ENCODE measurements at regions not wholly inside any gene's neighbourhood (a gene's known extent, or its start where the extent isn't known, plus 50 kb on each side); places are given as distances from the start of the nearest gene placed in this dataset.

DNA sequence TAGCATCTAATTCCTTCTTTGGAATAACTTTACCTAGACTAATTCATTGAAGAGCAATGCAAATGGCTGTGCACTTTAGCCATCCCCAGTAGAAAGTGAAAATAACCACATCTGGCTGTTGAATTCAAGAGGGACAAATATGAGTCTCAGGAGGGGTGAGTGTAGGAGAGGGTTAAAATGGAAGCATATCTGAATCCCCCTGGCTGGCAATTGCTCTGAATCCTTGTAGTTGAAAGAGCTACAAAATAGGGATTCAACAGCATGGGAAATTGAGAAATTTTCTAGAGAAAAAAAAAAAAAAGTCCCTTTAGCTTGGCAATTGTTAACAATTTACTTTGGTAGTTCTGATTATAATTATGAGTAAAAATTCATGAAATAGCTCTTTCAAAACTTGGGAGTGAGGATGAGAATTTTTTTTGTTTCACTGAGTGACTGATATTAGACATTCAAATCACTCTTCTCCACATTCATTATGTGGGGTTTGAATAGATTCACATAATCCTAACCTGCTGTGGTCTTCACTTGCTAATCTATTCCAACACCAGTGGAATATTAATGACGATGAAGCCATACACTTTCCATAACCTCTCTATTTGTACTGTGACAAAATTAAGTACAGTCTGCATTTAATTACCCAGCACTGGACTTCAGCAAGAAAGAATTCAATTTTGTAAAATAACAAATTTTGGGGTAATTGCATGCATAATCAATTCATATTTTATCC, 569.0 kb upstream of the MCTP2 start:
- ChIA-PET CTCF (interaction anchor here (0.6 kb wide), 1 partner anchor 55 kb away, joined by 3 read pairs; no protein-coding TSS in a partner anchor), POLR2A (no interaction called here)
- no peaks in the 10 kb centered on the region for H3K27me3 ChIP-seq (ENCODE audit: control insufficient read depth, insufficient read depth, low read length)
- DNase-seq (ENCODE audit: low read depth), result no peak
- TF ChIP-seq, protein P1, sequence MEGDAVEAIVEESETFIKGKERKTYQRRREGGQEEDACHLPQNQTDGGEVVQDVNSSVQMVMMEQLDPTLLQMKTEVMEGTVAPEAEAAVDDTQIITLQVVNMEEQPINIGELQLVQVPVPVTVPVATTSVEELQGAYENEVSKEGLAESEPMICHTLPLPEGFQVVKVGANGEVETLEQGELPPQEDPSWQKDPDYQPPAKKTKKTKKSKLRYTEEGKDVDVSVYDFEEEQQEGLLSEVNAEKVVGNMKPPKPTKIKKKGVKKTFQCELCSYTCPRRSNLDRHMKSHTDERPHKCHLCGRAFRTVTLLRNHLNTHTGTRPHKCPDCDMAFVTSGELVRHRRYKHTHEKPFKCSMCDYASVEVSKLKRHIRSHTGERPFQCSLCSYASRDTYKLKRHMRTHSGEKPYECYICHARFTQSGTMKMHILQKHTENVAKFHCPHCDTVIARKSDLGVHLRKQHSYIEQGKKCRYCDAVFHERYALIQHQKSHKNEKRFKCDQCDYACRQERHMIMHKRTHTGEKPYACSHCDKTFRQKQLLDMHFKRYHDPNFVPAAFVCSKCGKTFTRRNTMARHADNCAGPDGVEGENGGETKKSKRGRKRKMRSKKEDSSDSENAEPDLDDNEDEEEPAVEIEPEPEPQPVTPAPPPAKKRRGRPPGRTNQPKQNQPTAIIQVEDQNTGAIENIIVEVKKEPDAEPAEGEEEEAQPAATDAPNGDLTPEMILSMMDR (IDR thresholded peaks at IDR 0.05; ENCODE audit: insufficient read depth, low read depth, low read length), result no peak
- H3K4me3 ChIP-seq (ENCODE audit: low read depth, low read length), result no peak overlapping the region
- H3K36me3 ChIP-seq (ENCODE audit: control insufficient read depth, insufficient read depth, low read length), result no peaks in the 10 kb centered on the region

- Histone ChIP-seq H3K36me3 (ENCODE audit: control insufficient read depth, insufficient read depth, low read length) (no peaks in the 10 kb centered on the region), H3K27me3 (ENCODE audit: control insufficient read depth, insufficient read depth, low read length) (no peaks in the 10 kb centered on the region), H3K4me3 (ENCODE audit: low read depth, low read length) (no peak overlapping the region)
- TF ChIP-seq, protein P1 (IDR thresholded peaks at IDR 0.05; ENCODE audit: insufficient read depth, low read depth, low read length), result no peak
- no peak for DNase-seq (ENCODE audit: low read depth)
- CTCF ChIA-PET, result no interaction called here
- POLR2A ChIA-PET, result no interaction called here
Observed at GRCh38 chr15:93658026-93658816, 569.2 kb upstream of the RGMA start.

- TF ChIP-seq, protein P1 (IDR thresholded peaks at IDR 0.05; ENCODE audit: insufficient read depth, low read depth, low read length), result no peak
- Histone ChIP-seq H3K27me3 (ENCODE audit: control insufficient read depth, insufficient read depth, low read length) (no peaks in the 10 kb centered on the region), H3K4me3 (ENCODE audit: low read depth, low read length) (no peak overlapping the region), H3K36me3 (ENCODE audit: control insufficient read depth, insufficient read depth, low read length) (no peaks in the 10 kb centered on the region)
- CTCF ChIA-PET, result no interaction called here
- POLR2A ChIA-PET, result no interaction called here
- DNase-seq (ENCODE audit: low read depth), result no peak
Observed at GRCh38 chr15:93656041-93656440, 567.0 kb upstream of the RGMA start.

DNA sequence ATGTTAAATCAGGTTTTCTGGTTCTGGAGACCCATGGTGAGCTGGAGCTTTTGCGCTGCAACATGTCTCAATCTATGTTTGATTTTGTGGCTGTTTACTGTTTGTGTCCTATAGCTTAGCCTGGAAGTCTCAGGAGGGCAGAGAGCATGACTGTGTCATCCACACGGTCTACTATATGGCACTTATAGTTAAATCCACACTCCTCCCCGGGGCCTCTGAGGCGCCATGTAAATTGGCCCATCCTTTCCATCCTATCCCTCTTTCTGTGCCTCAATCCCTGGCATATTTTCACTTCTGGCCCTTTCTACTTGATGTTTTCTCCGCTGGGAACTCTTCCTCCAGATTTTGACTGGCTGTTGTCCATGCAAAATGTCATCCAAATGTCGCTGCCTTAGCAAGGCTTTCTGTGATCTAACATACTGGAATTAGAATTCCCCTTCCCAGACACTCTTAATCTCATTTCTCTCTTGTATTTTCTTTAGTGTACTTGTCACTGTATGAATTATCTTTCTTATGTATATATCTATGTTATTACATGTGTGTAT, 560.8 kb upstream of the RGMA start:
- TF ChIP-seq, protein P1 (IDR thresholded peaks at IDR 0.05; ENCODE audit: insufficient read depth, low read depth, low read length), result no peak
- Histone ChIP-seq H3K36me3 (ENCODE audit: control insufficient read depth, insufficient read depth, low read length) (no peaks in the 10 kb centered on the region), H3K4me3 (ENCODE audit: low read depth, low read length) (no peak overlapping the region), H3K27me3 (ENCODE audit: control insufficient read depth, insufficient read depth, low read length) (no peaks in the 10 kb centered on the region)
- POLR2A ChIA-PET, result no interaction called here
- DNase-seq (ENCODE audit: low read depth), result no peak
- CTCF ChIA-PET, result no interaction called here

DNA sequence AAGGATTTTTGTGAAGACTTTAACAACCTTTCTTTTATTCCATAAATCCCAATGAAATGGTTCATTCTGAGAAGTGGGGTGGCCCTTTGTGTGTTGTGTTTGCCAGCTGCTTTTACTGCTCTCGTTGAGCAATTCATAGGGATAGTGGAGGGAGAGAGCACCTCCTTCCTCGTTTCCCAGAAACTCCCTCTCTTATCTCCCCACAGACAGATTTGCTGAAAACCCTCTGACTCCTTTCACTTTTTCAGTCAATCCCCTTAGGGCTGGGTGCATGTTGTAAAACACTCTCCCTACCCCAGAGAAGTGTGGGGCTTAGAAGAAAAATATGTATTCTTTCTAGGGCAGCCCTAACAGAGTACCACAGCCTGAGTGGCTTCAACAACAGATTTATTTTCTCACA, 557.2 kb upstream of the RGMA start:
- TF ChIP-seq, protein P1 (IDR thresholded peaks at IDR 0.05; ENCODE audit: insufficient read depth, low read depth, low read length), result no peak
- POLR2A ChIA-PET, result no interaction called here
- Histone ChIP-seq H3K36me3 (ENCODE audit: control insufficient read depth, insufficient read depth, low read length) (no peaks in the 10 kb centered on the region), H3K4me3 (ENCODE audit: low read depth, low read length) (no peak overlapping the region), H3K27me3 (ENCODE audit: control insufficient read depth, insufficient read depth, low read length) (no peaks in the 10 kb centered on the region)
- CTCF ChIA-PET, result no interaction called here
- no peak for DNase-seq (ENCODE audit: low read depth)

Data from BJ (cell line).